Natural killer cell (primary cell): ENCODE measurements at regions not wholly inside any gene's neighbourhood (a gene's known extent, or its start where the extent isn't known, plus 50 kb on each side); places are given as distances from the start of the nearest gene placed in this dataset.

Experiments used
- ATAC-seq, 3 donors: fragments of 150-1000 bp in 2 of 3; fragments of 200-7000 bp in 1 of 3; cut with Tn5 transposase; 1 replicate in 1 of 3; 2 replicates in 2 of 3; pipeline ENCODE4 v1.10.0; 2021; ENCODE audit warnings: mild to moderate bottlenecking in 2 of 3, moderate library complexity in 2 of 3
- DNase-seq, 2 donors: peaks; one replicate each; pipeline versions ENCODE4 v3.0.0 to v3.0.0-alpha.2; 2013 to 2021; ENCODE audit warnings: mixed read lengths in 1 of 2
- H3K27ac ChIP-seq: one replicate; pipeline ENCODE4 v1.5.1; 2013; ENCODE audit warnings: mild to moderate bottlenecking, low read length
- H3K27me3 ChIP-seq: one replicate; pipeline ENCODE4 v1.6.1; 2013; ENCODE audit warnings: low read length; ENCODE audit not compliant: control insufficient read depth, insufficient read depth
- H3K36me3 ChIP-seq: one replicate; pipeline ENCODE4 v1.6.1; 2013; ENCODE audit warnings: low read length; ENCODE audit not compliant: control insufficient read depth, insufficient read depth
- H3K4me1 ChIP-seq: one replicate; pipeline ENCODE4 v1.6.1; 2013; ENCODE audit warnings: low read length; ENCODE audit not compliant: control insufficient read depth, insufficient read depth
- H3K4me3 ChIP-seq: one replicate; pipeline ENCODE4 v1.5.1; 2013; ENCODE audit warnings: low read length
- H3K9me3 ChIP-seq: one replicate; pipeline ENCODE4 v1.6.1; 2013; ENCODE audit warnings: low read length; ENCODE audit not compliant: control insufficient read depth, insufficient read depth
- H3K27ac Mint-ChIP-seq, 2 donors: one replicate each; pipeline ENCODE4 v1.8.0; 2022; ENCODE audit warnings: mild to moderate bottlenecking in 2 of 2, mixed read lengths in 2 of 2, moderate library complexity in 1 of 2
- H3K27me3 Mint-ChIP-seq, 2 donors: one replicate each; pipeline ENCODE4 v1.8.0; 2022; ENCODE audit warnings: low read depth in 2 of 2, mixed read lengths in 2 of 2
- H3K36me3 Mint-ChIP-seq: one replicate; pipeline ENCODE4 v1.8.0; 2022; ENCODE audit warnings: mixed read lengths
- H3K4me1 Mint-ChIP-seq, 2 donors: one replicate each; pipeline ENCODE4 v1.8.0; 2022; ENCODE audit warnings: mixed read lengths in 2 of 2
- H3K4me3 Mint-ChIP-seq: one replicate; pipeline ENCODE4 v1.8.0; 2022; ENCODE audit warnings: mild to moderate bottlenecking, moderate library complexity, mixed read lengths
- H3K9me3 Mint-ChIP-seq, 2 donors: one replicate each; pipeline ENCODE4 v1.8.0; 2022; ENCODE audit warnings: mixed read lengths in 2 of 2
- WGBS: methylation state at CpG from one replicate; pipeline ENCODE4 v1.1.7; 2013; ENCODE audit warnings: missing lambda C conversion rate; ENCODE audit not compliant: insufficient coverage; 5-methylcytosine and 5-hydroxymethylcytosine counted together
- intact Hi-C: fragments of 100-400 bp; cut with micrococcal nuclease; formaldehyde crosslinking; loops from one replicate; pipeline ENCODE4 v1.14.2; 2022
- TF ChIP-seq, protein P1 (sequence below): fragments of 200-600 bp; IDR thresholded peaks from one replicate; pipeline ENCODE4 v1.8.0; 2022; ENCODE audit warnings: antibody characterized with exemption

DNA sequence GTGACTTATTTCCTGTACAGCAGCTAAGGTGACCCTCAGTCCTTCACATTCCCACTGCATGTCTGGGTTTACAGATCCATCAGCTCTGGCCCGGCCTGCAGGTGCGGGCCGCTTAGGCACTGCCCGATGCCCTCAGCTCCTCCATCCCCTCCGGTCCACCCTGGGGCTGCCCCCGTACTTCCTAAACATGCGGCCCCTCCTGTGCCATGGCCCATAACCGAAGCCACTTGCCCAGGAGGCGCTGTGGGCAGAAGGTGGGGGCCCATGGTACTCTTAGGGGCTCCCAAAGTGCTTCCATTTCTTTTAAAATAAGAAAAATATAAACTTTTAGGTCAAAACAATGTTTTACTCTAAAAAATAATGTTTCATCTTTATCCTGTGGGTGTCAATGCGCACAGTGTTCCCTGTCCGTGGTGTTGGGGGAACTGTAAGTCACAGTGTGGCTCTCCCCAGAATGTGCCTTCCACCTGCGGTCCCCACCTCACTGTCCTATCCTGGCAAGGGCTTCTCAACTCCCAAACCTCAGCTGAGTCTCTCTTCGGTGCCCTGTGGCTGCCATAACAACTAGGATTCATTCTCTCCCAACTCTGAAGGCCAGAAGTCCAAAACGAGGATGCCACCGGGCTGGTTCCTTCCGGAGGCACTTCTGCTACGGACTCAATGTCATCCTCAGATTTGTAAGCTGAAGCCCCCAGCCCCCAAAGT is 132.7 kb upstream of the LPCAT1 start:
- Histone ChIP-seq H3K36me3 (no peaks in the 10 kb centered on the region), H3K27ac (no peak overlapping the region), H3K4me1 (peaks cover 4% of the 10 kb centered on the region), H3K27me3 (peaks cover 18% of the 10 kb centered on the region), H3K4me3 (no peak overlapping the region), H3K9me3 (no peaks in the 10 kb centered on the region)
- H3K36me3 Mint-ChIP-seq, result no peaks in the 10 kb centered on the region
- ATAC-seq (no peak), DNase-seq (no peak)
- TF ChIP-seq, protein P1, sequence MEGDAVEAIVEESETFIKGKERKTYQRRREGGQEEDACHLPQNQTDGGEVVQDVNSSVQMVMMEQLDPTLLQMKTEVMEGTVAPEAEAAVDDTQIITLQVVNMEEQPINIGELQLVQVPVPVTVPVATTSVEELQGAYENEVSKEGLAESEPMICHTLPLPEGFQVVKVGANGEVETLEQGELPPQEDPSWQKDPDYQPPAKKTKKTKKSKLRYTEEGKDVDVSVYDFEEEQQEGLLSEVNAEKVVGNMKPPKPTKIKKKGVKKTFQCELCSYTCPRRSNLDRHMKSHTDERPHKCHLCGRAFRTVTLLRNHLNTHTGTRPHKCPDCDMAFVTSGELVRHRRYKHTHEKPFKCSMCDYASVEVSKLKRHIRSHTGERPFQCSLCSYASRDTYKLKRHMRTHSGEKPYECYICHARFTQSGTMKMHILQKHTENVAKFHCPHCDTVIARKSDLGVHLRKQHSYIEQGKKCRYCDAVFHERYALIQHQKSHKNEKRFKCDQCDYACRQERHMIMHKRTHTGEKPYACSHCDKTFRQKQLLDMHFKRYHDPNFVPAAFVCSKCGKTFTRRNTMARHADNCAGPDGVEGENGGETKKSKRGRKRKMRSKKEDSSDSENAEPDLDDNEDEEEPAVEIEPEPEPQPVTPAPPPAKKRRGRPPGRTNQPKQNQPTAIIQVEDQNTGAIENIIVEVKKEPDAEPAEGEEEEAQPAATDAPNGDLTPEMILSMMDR, result no peak
- intact Hi-C loops, result loop anchor here (10.0 kb wide), 1 partner anchor 732 kb away; no protein-coding TSS in a partner anchor
- H3K27me3 Mint-ChIP-seq, result peaks cover 12 to 34% of the 10 kb centered on the region in 2 donors
- no peak overlapping the region for H3K27ac Mint-ChIP-seq
- 84% methylated on average over 17 of the region's 17 CpGs for WGBS
- no peaks in the 10 kb centered on the region for H3K9me3 Mint-ChIP-seq
- no peak overlapping the region for H3K4me3 Mint-ChIP-seq
- H3K4me1 Mint-ChIP-seq, result no peaks in the 10 kb centered on the region

DNA sequence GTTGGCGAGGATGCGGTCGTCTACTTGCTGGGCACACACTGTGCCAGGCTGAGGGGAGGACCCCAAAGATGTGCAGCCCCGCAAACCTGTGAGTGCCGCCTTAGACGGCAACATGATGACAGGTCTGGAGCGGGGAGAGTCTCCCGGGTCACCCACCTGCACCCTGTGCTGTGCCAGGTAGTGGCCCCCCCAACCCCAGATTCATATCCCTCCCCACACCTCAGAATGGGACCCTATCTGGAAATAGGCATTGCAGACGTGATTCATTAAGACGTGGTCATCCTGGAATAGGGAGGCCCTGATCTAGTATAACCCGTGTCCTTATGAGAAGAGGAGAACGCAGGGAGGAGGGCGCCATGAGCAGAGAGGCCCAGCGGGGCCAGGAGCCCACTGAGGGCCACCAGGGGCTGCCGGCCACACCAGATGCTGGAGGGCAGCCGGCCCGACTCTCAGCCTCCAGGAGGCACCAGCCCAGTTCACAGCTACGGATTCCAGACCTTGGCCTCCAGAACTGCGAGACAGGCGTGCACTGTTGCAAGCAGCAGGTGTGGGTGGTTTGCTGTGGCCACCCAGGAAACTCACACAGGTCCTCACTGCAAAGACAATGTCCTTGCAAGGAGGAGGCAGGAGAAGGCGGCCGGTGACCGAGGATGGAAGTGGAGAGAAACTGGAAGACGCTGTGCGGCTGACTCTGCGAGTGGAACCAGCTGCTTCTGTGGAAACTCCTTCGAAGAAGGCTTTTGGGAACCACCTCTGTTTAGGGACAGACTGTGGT is 131.9 kb upstream of the LPCAT1 start:
- Mint-ChIP-seq H3K4me1 (no peaks in the 10 kb centered on the region), H3K36me3 (no peaks in the 10 kb centered on the region), H3K9me3 (no peaks in the 10 kb centered on the region), H3K4me3 (no peak overlapping the region), H3K27me3 (peaks cover 18 to 35% of the 10 kb centered on the region in 2 donors), H3K27ac (no peak overlapping the region)
- no peak for DNase-seq
- Histone ChIP-seq H3K4me3 (no peak overlapping the region), H3K27me3 (peaks cover 18% of the 10 kb centered on the region), H3K27ac (no peak overlapping the region), H3K9me3 (no peaks in the 10 kb centered on the region), H3K36me3 (no peaks in the 10 kb centered on the region), H3K4me1 (peaks cover 4% of the 10 kb centered on the region)
- TF ChIP-seq, protein P1, result no peak
- no peak for ATAC-seq
- intact Hi-C loops, result loop anchor here (10.0 kb wide), 1 partner anchor 731 kb away; no protein-coding TSS in a partner anchor
- WGBS, result 88% methylated on average over 27 of the region's 27 CpGs

DNA sequence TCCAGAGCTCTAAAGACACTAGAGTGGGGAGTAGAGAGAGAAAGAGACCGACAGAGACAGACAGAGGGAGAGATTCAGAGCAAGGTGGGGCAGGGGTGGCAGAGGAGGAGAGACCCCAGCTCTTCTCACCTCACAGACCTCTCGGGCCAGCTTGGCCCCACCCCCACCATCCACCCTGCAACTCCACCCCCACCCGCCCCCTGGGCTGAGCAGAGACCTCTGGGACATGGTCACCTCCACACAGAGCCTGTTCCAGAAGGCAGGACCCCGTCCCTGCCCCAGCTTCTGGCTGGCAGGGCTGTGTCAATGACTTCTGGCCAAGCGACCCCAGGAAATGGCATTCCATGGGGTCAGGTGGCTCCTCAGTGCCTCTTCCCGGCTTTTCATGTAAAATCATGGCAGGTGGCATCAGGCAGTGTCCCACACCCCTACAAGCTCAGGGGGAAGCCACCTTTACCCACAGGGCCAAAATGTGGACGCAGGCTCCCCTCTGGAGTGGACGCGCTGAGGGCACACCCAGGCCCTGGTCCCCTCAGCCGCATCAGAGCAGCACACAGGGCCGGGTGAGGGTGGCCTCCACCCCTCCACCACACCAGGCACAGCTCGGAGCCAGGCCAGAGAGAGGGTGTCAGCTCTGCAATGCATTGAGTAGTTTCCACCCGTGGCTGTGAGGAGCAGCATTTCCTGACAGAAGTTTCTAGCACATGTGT is 131.2 kb upstream of the LPCAT1 start:
- intact Hi-C loops, result loop anchor here (10.0 kb wide), 1 partner anchor 730 kb away; no protein-coding TSS in a partner anchor
- H3K4me3 Mint-ChIP-seq, result peak overlapping the region; percentile 35
- DNase-seq, result no peak

More for the DNA sequence above, 131.2 kb upstream of the LPCAT1 start:
- Mint-ChIP-seq H3K36me3 (no peaks in the 10 kb centered on the region), H3K27ac (no peak overlapping the region), H3K27me3 (peaks cover 25 to 41% of the 10 kb centered on the region in 2 donors), H3K4me1 (no peaks in the 10 kb centered on the region), H3K9me3 (no peaks in the 10 kb centered on the region)
- Histone ChIP-seq H3K36me3 (no peaks in the 10 kb centered on the region), H3K9me3 (no peaks in the 10 kb centered on the region), H3K4me1 (peaks cover 4% of the 10 kb centered on the region), H3K27ac (no peak overlapping the region), H3K4me3 (no peak overlapping the region), H3K27me3 (peaks cover 18% of the 10 kb centered on the region)
- WGBS, result 72% methylated on average over 12 of the region's 13 CpGs
- TF ChIP-seq, protein P1, result no peak
- ATAC-seq, result no peak
